Dedifferentiated amniotic fluid mesenchymal stem cell (primary cell): ENCODE measurements at regions not wholly inside any gene's neighbourhood (a gene's known extent, or its start where the extent isn't known, plus 50 kb on each side); places are given as distances from the start of the nearest gene placed in this dataset.
"Not testable (repeated sequence)": the region's sequence is repeated elsewhere in the genome, so short reads cannot be mapped to it uniquely, and the experiment has no call there.

Source experiments
- DNase-seq: peaks from one replicate; pipeline ENCODE4 v3.0.0-alpha.2; 2016; ENCODE audit errors: extremely low spot score

- DNase-seq: no peak
Observed at GRCh38 chr3:124043023-124043422, 51.1 kb upstream of the ROPN1 start.

- DNase-seq: no peak
Observed at GRCh38 chr3:124044956-124045355, 53.0 kb upstream of the ROPN1 start.

GRCh38 chr3:124048967-124049798, 57.3 kb upstream of the ROPN1 start:
- no peak for DNase-seq

GRCh38 chr3:124051636-124052035, 59.7 kb upstream of the ROPN1 start:
- no peak for DNase-seq

GRCh38 chr3:124053871-124054270, 61.9 kb upstream of the ROPN1 start:
- no peak for DNase-seq

- no peak for DNase-seq
Observed at GRCh38 chr3:124056846-124057245, 64.9 kb upstream of the ROPN1 start.

GRCh38 chr3:124057420-124057819, 65.5 kb upstream of the ROPN1 start:
- no peak for DNase-seq

GRCh38 chr3:124059580-124059979, 67.7 kb upstream of the ROPN1 start:
- peak; percentile 27 for DNase-seq

- no peak for DNase-seq
Observed at GRCh38 chr3:124063197-124063909, 71.4 kb upstream of the ROPN1 start.

GRCh38 chr3:124064050-124064449, 72.1 kb upstream of the ROPN1 start:
- no peak for DNase-seq

- DNase-seq: not testable (repeated sequence)
Observed at GRCh38 chr3:124066543-124066942, 74.6 kb upstream of the ROPN1 start.

GRCh38 chr3:124069706-124070105, 77.8 kb upstream of the ROPN1 start:
- not testable (repeated sequence) for DNase-seq

GRCh38 chr3:124075090-124075489, 83.2 kb upstream of the ROPN1 start:
- not testable (repeated sequence) for DNase-seq

- no peak for DNase-seq
Observed at GRCh38 chr3:124075753-124076152, 83.8 kb upstream of the ROPN1 start.

- DNase-seq: no peak
Observed at GRCh38 chr3:124076235-124076634, 84.3 kb upstream of the ROPN1 start.

- DNase-seq: peak; percentile 48
Observed at GRCh38 chr3:124078953-124079911, 87.3 kb upstream of the ROPN1 start.

- DNase-seq: no peak
Observed at GRCh38 chr3:124079912-124080276, 88.0 kb upstream of the ROPN1 start.

GRCh38 chr3:124082343-124082742, 90.4 kb upstream of the ROPN1 start:
- no peak for DNase-seq

GRCh38 chr3:124084022-124084881, 92.3 kb upstream of the ROPN1 start:
- peak; percentile 33 for DNase-seq

GRCh38 chr3:124088801-124089200, 96.9 kb upstream of the ROPN1 start:
- no peak for DNase-seq

GRCh38 chr3:124089214-124089613, 97.3 kb upstream of the ROPN1 start:
- DNase-seq: no peak
